Chondrocyte (in vitro differentiated cells): ENCODE measurements at regions not wholly inside any gene's neighbourhood (a gene's known extent, or its start where the extent isn't known, plus 50 kb on each side); places are given as distances from the start of the nearest gene placed in this dataset.

Experiments used
- DNase-seq: peaks from one replicate; pipeline ENCODE4 v3.0.0; 2021; ENCODE audit warnings: mixed read lengths, low spot score
- H3K27ac Mint-ChIP-seq: one replicate; pipeline ENCODE4 v1.8.0; 2021; ENCODE audit warnings: mild to moderate bottlenecking, moderate library complexity, mixed read lengths; ENCODE audit not compliant: unreplicated experiment
- H3K27me3 Mint-ChIP-seq: 2 replicates; pipeline ENCODE4 v1.8.0; 2021; ENCODE audit warnings: low read depth, mixed read lengths
- H3K36me3 Mint-ChIP-seq: 2 replicates; pipeline ENCODE4 v1.8.0; 2021; ENCODE audit warnings: low read depth, mixed read lengths
- H3K4me1 Mint-ChIP-seq: 2 replicates; pipeline ENCODE4 v1.8.0; 2021; ENCODE audit warnings: low read depth, mild to moderate bottlenecking, mixed read lengths
- H3K4me3 Mint-ChIP-seq: one replicate; pipeline ENCODE4 v1.8.0; 2021; ENCODE audit warnings: mild to moderate bottlenecking, moderate library complexity, mixed read lengths; ENCODE audit not compliant: unreplicated experiment
- H3K9me3 Mint-ChIP-seq: 2 replicates; pipeline ENCODE4 v1.8.0; 2021; ENCODE audit warnings: low read depth, mixed read lengths
- CTCF ChIP-seq: fragments of 200-600 bp; sonication (generic); IDR thresholded peaks from 2 replicates; pipeline ENCODE4 v1.5.0; 2021; ENCODE audit warnings: antibody characterized with exemption, mild to moderate bottlenecking, moderate library complexity

GRCh38 chr1:184188037-184188436, 136.5 kb downstream of the TSEN15 start:
- H3K27ac Mint-ChIP-seq = no peak overlapping the region
- no peaks in the 10 kb centered on the region for H3K36me3 Mint-ChIP-seq
- no peak overlapping the region for H3K4me3 Mint-ChIP-seq
- TF ChIP-seq CTCF = no peak
- peaks cover 15% of the 10 kb centered on the region for H3K9me3 Mint-ChIP-seq
- no peak for DNase-seq
- H3K27me3 Mint-ChIP-seq = no peaks in the 10 kb centered on the region
- peaks cover 6% of the 10 kb centered on the region for H3K4me1 Mint-ChIP-seq

GRCh38 chr1:184189361-184189760, 137.8 kb downstream of the TSEN15 start:
- Mint-ChIP-seq H3K36me3 (no peaks in the 10 kb centered on the region), H3K27me3 (no peaks in the 10 kb centered on the region), H3K4me1 (peaks cover 6% of the 10 kb centered on the region), H3K4me3 (no peak overlapping the region), H3K9me3 (peaks cover 15% of the 10 kb centered on the region), H3K27ac (no peak overlapping the region)
- TF ChIP-seq CTCF = no peak
- no peak for DNase-seq

- Mint-ChIP-seq H3K4me3 (no peak overlapping the region), H3K36me3 (no peaks in the 10 kb centered on the region), H3K27ac (no peak overlapping the region), H3K9me3 (peaks cover 15% of the 10 kb centered on the region), H3K27me3 (no peaks in the 10 kb centered on the region), H3K4me1 (peaks cover 6% of the 10 kb centered on the region)
- no peak for TF ChIP-seq CTCF
- no peak for DNase-seq
These were observed 139.1 kb downstream of the TSEN15 start for GRCh38 chr1:184190616-184191015.

- Mint-ChIP-seq H3K4me1 (peaks cover 6% of the 10 kb centered on the region), H3K27me3 (no peaks in the 10 kb centered on the region), H3K27ac (no peak overlapping the region), H3K9me3 (peaks cover 14% of the 10 kb centered on the region), H3K4me3 (no peak overlapping the region), H3K36me3 (no peaks in the 10 kb centered on the region)
- no peak for TF ChIP-seq CTCF
- DNase-seq = no peak
These were observed 139.7 kb downstream of the TSEN15 start for GRCh38 chr1:184191181-184191621.

GRCh38 chr1:184192796-184193195, 141.3 kb downstream of the TSEN15 start:
- Mint-ChIP-seq H3K9me3 (peaks cover 7% of the 10 kb centered on the region), H3K4me1 (peaks cover 6% of the 10 kb centered on the region), H3K36me3 (no peaks in the 10 kb centered on the region), H3K27ac (no peak overlapping the region), H3K27me3 (peaks cover 5% of the 10 kb centered on the region), H3K4me3 (no peak overlapping the region)
- no peak for DNase-seq
- no peak for TF ChIP-seq CTCF
